NCI-H748 (cell line): ENCODE measurements at regions not wholly inside any gene's neighbourhood (a gene's known extent, or its start where the extent isn't known, plus 50 kb on each side); places are given as distances from the start of the nearest gene placed in this dataset.

Experiments used
- DNase-seq: peaks from one replicate; lab custom pipeline; 2025; ENCODE audit not compliant: unreplicated experiment; lab: John Stamatoyannopoulos, UW

DNA sequence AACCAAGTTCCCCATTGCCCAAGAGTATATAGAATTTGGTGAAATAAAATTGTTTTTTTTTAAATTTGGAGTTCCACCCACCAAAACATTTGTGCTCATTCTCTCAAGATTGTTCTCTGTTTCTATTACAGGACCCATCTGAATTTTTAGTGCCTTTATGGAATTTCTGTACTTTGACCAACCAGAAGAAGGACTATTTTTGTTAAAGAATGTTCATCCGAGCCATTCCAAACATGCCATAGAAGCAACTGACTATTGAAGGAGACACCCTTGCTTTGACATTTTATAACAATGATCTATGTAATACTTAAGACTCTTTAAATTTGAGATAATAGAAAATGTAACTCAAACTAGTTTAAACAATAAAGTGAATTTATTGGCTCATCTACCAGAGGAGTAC is 655.7 kb upstream of the ADAMTS5 start:
- DNase-seq = no peak

DNA sequence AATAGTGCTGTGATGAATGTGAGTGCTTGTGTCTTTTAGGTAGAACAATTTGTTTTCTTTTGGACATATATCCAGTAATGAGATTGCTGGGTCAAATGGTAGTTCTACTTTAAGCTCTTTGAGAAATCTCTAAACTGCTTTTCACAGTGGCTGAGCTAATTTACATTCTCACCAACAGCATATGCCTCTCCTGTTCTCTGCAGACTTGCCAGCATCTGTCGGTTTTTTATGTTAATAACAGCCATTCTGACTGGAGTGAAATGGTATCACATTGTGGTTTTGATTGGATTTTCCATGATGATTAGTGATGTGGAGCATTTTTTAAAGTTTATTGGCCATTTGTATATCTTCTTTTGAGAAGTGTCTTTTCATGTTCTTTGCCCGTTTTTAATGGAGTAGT is 647.3 kb upstream of the ADAMTS5 start:
- no peak for DNase-seq

DNA sequence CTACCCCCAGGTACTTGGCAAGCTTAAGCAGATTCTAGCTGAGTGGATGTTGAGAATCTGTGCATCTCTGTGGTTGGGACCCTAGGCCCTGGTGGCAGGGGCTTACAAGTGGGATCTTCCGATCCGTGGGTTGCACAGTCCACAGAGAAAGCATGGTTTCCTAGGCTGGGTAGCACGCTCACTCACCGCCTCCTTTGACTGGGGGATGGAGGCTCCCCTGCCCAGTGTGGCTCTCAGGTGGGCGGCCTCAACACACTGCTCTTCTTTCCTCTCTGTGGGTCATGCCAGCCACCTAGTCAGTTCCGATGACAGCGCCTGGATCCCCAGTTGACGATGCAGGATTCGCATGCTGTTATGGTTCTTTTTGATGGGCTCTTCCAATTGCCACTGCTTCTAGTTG is 639.5 kb upstream of the ADAMTS5 start:
- no peak for DNase-seq

DNA sequence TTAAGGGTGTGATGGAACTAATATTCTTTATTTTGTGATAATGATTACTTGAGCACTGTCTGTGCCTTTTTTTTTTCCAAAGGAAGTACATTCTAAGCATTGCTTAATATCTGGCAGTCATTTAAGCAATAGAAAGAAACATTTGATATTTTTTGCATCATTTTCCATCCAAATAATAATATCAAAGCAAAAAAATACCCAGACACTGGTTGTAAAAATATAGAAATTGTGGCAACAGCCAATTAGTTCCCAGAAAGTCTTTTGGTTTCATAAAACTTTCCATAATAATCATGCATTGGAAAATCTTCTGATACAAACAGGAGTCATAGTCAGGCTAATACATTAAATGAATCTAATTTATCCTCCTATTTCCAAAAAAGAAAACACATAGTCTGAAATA is 629.3 kb upstream of the ADAMTS5 start:
- DNase-seq = no peak

DNA sequence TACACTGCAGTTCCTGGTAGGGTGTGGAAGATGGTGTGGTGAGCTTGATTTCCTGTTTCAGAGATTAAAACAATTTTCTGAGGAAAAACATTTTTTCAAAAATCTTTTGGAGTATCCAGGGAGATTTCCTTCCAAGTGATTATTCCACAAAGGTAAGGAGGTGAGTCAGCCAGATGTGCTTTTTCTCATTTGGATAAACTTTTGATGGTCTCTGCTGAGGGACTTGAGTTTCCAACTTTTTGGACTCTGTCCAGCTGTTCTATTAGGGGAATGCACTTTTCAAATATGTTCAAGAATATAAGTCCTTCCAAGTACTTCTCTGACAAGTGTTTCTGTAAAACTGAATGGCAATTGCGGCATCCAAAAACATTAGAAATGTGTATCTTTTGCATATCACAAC is 628.8 kb upstream of the ADAMTS5 start:
- DNase-seq = no peak

DNA sequence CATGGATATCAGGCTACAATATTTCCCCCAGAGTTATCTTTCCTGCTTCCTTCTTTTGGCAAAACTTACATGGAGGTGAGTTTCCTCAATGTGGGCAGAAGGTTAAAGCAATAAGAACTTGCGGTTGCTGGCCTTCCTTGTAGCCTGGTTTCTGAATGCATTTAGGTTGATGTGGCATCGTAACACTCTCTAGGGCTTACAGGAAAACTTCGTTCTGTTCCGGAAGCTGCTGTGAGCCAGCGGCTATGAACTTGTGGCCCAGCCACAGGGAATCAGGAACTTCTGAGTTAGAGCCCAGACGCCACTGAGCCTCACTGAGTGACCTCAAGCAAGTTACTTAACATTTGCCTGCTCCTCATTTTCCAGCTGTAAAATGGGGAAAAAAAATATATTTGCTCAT is 623.4 kb upstream of the ADAMTS5 start:
- DNase-seq = no peak

DNA sequence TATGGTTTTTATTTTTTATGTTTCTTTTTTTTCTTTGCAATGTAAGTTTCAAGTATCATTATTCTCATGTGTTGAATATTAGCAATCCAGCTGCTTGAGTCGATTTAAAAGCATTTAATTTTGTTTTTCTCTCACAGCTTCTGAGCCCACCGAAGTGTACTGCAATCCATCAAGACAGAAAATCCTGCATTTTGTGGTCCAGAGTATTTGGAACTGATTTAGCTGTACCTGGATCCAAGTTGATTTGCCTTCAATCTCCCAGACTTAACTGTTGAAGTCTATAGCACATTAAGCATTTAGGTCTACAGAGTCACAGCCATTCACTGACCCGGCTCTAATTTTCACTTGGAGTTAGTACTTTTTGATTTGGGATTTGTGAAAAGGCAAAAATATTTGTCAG is 622.9 kb upstream of the ADAMTS5 start:
- DNase-seq = no peak

DNA sequence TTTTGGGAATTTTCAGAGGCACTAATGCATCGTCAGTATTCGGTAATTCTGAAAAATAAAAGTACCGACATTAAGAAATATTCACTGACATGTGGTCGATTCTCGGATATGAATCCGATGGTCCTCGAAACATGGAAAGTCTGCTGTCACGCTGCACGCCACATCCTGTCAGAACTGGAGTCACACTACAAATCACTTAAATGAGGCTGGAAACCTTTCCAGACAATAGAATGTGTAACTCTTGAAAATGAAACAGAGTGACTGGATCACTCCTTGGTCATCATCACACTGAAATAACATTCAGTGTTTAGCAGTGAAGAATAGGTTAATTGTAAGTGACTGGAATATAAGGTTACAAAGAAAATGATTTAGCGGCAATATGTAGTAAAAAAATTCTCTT is 620.1 kb upstream of the ADAMTS5 start:
- DNase-seq = no peak

DNA sequence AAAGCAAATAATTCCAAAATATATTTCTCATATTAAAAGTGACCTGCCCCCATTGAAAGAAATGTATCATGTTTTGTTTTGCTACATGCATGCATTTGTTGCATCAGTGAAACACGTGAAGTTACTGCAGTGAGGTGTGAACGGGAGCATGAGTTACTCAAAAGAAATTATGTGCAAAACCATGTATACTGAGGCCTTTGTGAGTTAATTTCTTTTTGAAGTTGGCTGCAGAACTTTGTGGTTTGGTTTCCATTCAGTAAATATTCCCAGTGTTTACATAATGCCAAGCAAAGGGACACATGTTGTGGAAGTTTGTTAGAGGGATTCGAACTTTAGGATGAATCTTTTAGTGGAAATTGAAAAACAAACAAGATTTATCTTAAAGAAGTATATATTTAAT is 619.4 kb upstream of the ADAMTS5 start:
- DNase-seq = no peak

DNA sequence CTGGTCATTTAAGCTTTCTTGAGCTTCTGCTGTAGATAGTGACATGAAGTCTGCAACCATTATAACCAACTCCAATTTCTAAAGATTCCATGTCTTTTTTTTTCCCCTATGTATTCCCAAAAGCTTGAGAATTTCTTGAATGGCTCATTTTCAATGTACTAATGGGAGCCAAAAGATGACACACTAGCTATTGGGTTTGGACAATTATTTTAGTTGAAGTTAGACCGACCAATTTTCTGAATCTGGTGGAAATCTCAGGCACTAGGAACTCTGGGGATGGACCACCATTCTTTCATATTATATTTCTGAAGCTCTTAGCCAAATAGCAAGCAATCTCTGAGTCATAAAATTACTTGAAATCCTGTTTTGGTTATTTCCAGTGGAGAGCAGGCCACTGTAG is 617.4 kb upstream of the ADAMTS5 start:
- DNase-seq = no peak

DNA sequence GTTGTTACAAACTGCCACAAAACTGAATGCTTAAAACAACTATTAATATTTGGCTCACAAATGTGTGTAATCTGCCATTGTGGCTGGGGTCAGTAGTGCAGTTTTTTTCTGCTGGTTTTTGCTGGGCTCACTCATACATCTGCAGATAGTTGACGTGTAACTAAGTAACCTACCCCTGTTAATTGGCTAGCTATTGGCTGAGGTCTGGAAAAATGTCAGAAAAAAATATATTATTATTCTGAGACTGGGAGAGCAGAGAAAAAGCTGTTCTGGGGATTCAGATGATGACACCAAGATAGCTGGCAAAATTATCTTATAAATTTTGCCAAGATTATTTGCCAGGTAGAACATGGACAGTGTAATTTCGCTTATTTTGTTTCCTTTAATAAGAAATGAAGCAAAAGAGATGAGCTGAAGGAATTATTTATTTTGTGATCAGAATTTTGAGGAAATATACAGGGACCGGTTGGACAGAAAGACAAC is 616.1 kb upstream of the ADAMTS5 start:
- no peak for DNase-seq

DNA sequence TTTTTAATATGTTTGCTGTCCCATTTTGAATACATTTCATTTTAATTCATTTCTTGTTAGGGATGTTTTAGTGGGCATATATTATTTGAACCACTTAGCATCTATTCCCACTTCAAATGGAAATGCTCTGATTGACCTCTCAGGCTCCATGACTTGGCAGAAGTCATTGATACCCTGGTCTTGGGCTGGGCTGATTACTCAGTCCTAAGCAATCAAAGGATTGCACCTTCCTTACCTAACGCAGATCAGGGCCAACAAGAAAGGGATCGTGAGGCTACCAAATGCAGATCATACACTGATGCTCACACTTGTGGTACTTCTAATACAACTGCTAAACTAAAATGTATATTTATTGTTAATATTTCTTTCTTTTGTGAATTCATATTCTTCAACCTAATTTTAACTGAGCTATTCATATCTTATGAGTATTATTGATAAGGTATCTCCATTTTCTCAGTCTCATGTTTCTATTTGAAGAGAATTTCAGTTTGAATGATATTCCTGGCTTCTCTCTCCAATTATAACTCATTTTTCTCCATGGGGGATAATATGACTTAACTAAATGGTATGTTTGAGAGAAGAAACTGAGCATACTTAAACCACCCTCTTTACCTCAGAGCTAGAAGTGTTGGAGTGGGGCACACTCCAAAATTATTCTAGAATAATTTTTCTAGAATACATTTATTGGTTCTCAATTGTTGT is 615.5 kb upstream of the ADAMTS5 start:
- no peak for DNase-seq

DNA sequence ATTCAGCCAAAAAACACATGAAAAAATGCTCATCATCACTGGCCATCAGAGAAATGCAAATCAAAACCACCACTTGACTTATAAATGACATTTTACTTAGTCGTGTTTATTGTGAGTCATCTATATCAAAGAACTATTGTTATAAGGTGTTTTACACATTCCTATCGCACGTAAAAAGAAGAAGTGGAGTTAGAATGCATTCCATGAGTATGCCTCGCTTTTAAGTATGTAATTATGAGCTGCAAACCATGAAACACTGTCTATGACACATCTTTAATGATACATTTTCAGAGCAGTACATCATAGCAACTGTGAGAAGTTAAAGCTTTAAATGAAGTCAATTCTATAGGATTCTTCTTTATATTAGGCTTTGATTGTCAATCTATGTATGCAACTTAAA is 614.3 kb upstream of the ADAMTS5 start:
- no peak for DNase-seq

DNA sequence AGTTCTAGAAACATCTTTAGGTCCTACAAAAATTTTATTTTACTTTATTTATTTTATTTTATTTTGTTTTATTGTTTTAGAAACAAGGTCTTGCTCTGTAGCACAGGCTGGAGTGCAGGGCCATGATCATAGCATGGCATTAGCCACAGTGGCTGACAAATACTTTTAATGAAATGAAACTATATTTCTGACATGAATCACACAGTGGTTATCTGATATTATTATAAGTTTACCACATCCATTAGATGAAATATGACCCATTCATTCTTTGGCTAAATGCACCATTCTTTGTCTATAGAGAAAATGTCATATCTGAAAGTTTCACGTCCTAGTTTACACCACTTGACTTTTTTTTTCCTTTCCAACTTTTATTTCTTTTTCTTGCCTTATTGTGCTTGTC is 613.4 kb upstream of the ADAMTS5 start:
- no peak for DNase-seq

DNA sequence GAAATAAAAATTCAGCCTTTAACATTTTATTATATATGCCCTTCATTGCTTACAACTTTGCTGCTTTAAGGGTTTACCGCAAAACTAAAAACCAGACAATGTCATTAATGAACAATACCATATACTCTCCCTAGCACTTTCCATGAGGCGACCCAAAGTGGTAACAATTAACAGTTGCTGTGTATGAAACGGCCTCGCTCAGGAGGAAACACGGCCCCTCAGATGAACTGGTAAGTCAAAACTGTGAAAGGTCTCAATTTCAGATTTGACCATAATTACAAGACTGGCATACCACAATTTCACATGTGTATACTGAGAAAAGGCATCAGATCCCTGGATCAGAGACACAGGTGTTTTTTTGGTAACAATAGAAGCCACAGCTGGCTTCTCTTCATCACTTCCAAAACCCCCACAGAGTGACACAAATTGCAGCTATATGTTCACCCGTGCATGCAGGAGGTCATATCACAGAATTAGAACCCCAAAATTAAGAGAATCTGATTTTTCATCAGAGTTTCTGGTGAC is 611.9 kb upstream of the ADAMTS5 start:
- DNase-seq = no peak

DNA sequence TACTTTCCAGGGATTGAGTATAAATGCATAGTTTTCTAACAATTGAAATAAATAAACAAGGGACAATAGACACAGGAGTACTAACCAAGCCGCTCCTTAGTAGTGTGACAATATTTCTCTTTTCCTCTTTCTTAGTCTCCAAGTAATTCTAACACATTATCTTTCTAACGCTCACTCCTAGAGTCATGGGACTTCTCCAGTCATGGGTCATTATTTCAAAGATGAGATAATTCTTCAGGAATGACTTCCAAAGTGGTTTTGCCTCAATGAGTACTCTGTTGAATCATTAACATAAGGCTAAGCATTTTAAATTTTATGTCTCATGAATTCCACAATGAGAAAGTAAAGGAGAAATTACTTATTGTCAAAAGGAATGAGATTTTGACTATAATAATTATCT is 605.8 kb upstream of the ADAMTS5 start:
- DNase-seq = no peak

DNA sequence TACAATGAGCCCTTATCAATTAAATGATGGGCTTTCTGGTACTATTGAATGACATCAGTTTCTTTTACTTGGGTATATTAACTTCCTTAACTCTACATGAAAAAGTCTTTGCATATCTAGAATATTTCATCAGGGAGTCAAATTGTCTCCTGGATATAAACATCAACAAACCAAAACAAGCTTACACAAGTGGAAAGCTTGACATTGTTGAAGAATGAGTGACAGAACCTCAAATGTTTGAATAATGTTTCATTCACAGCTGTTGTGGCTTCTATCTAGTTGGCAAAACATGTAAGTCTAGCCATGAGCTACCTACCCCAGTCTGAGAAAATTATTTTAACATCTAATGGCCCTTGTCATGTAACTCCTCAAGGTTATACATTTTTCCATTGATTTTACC is 604.8 kb upstream of the ADAMTS5 start:
- DNase-seq = no peak

DNA sequence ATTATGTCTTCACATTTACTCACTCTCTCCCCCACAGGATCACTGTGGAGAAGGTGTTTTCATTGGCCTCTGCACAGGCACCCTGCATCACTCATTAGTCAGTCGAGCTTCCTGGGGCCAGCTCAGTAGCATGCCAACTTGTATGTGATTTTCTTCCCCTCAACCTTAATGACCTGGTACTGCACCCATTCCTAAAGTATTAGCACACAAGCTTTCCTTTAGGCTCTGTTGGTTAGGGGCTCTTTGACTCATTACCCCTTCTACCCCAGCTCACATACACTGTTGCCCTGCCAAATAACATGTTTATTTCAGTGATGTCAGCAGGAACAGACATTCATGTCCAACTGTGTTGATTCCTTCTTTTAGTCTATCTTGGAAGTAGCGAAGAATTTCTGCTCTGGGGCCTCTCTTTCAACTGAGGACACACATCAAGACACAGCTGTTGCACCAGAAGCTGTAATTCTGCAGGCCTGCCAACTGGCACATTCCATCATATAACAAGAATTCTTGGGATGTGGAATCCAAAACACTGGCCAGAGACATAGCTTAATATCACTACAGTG is 603.5 kb upstream of the ADAMTS5 start:
- DNase-seq = no peak

DNA sequence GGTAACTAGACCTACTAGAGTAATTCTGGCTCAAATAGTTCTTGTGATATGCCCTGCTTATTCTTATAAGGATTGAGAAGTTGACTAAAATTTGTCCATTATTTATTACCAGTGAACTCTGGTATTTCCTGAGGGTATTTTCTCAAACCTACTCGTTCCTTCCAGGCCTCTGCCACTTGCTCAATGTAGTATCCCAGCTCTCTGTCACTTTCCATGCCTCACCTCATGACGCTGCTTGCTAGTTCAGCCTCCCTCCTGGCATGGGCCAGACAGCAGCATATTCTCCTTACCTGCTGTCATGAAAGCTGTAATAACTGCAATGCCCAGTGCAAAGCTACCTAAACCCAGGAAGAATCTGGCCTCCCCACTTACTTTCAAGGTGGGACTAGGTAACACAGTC is 602.9 kb upstream of the ADAMTS5 start:
- DNase-seq = no peak

DNA sequence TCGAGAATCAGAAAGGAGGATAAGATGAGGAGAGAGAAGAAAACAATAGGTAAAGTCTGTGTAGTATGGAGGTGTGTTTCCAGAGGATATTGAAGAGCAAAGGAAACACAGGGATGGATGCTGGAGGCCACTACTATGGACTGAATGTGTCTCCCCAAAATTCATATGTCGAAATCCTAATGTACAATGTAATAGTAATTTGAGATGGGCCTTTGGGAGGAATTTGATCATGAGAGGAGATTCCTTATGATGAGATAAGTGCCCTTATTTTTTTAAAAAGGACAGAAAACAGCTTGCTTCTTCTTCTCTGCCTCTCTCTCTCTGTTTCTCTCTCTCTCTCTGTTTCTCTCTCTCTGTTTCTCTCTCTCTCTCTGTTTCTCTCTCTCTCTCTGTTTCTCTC is 602.2 kb upstream of the ADAMTS5 start:
- DNase-seq = no peak

DNA sequence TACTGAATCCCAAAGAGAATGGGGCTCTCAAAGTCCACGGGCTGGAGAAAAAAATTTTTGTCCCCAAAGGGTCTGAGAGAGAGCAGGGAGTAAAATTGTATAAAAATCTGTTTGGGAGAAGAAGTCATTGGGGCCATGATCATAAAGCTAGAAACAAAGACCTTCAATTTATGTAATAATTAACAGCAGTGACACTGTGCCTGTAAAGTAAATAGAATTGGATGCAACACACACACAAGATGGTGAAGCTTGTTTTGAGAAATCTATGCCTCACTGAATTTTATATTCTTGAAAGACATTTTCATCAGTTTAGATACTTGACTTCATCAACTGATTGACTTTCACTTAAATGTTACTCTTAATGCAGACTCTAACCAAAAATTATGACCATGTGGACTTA is 600.5 kb upstream of the ADAMTS5 start:
- no peak for DNase-seq

DNA sequence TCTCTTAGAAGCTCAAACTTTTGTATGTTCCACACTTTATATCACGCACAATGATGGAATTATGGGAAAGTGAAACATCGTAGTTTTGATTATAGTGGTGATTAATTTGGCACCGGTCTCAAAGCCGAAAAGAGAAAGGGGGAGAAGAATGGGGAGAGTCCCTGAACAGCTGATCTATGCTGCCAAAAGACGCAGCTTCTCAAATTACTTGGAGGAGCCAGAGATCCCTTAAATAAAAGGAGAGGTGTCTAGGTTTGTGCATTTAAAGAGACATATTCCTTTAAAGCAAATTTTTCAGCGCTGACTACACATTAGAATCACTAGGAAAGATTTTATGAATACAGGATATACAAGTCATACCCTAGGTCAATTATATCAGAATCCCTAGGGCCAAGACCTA is 599.6 kb upstream of the ADAMTS5 start:
- no peak for DNase-seq

DNA sequence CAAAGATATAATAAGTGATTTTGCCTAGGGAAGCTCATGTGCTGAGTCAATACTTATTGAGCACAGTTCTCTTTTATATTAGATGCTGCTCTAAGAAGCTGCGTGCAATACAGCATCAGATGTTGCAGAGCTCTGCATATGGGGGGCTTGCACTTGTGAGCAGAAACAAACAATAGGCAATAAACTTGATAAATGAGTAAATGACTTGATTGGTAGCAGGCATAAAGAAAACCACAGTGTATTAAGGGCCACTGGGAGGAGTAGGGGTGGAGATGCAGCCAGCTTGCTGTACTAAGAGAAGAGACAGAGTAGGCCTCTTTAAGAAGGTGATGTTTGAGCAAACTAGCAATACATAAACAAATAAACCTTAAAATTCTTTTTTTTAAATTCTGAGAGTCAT is 598.5 kb upstream of the ADAMTS5 start:
- DNase-seq = no peak
